Pancreas (tissue), 10 donors: ENCODE measurements at regions not wholly inside any gene's neighbourhood (a gene's known extent, or its start where the extent isn't known, plus 50 kb on each side); places are given as distances from the start of the nearest gene placed in this dataset.

ENCODE experiments used
- ATAC-seq, 4 donors: fragments of 200-7000 bp; cut with Tn5 transposase; one replicate each; pipeline versions ENCODE4 v1.8.0 to v1.9.1; 2020; ENCODE audit warnings: mild to moderate bottlenecking in 4 of 4, moderate library complexity in 4 of 4
- DNase-seq, 6 donors: peaks; one replicate each; pipeline ENCODE4 v3.0.0-alpha.2; 2020
- FAIRE-seq: peaks from 2 replicates; lab custom pipeline; 2012; peaks lifted over from hg19 to GRCh38; lab: Jason Lieb, UNC
- H3K27ac ChIP-seq, 4 donors: fragments of 200-600 bp; sonication (generic); 1 replicate in 3 of 4; 2 replicates in 1 of 4; pipeline versions ENCODE4 v1.5.0 to v1.8.0; 2020
- H3K27me3 ChIP-seq, 4 donors: fragments of 200-600 bp; one replicate each; pipeline ENCODE4 v1.8.0; 2021
- H3K36me3 ChIP-seq, 3 donors: fragments of 200-600 bp; sonication (generic) in 1 of 3; one replicate each; pipeline versions ENCODE4 v1.5.0 to v1.8.0; 2020 to 2021
- H3K4me1 ChIP-seq, 3 donors: fragments of 200-600 bp; one replicate each; pipeline ENCODE4 v1.8.0; 2021
- H3K4me3 ChIP-seq, 4 donors: fragments of 200-600 bp; sonication (generic) in 2 of 4; one replicate each; pipeline versions ENCODE4 v1.5.0 to v1.8.0; 2020 to 2021
- H3K9me3 ChIP-seq, 4 donors: fragments of 200-600 bp; one replicate each; pipeline ENCODE4 v1.8.0; 2021
- WGBS, 2 donors: extraction: QIAGEN DNeasy Blood & Tissue Kit; methylation state at CpG; one replicate each; pipeline ENCODE4 v1.1.7; 2013; 5-methylcytosine and 5-hydroxymethylcytosine counted together
- intact Hi-C, 3 donors: fragments of 100-400 bp; cut with DNase I; formaldehyde crosslinking; loops; one replicate each; pipeline versions ENCODE4 v1.11.1 to v1.14.2; 2022
- TF ChIP-seq, protein P1 (sequence below), 4 donors: fragments of 200-600 bp; sonication (generic) in 3 of 4; IDR thresholded peaks; one replicate each; pipeline versions ENCODE4 v1.5.0 to v1.8.0; 2021; ENCODE audit warnings: antibody characterized with exemption in 4 of 4
- donor health status: healthy with polysubstance abuse.
- donor health status: DM: no; HTN: no; CAD: no; lungs with moderate emphysema.
- donor health status: DM: no; HTN: no; CAD: no.
- donor health status: control.
- donor health status: control.
- donor health status: Bipolar disorder and iron deficiency.
- donor health status: DM: yes; HTN: yes; CAD: no.
- donor health status: DM: no; HTN: no; CAD: no.
- donor health status: DM: no; HTN: no; CAD: no.
- donor health status: DM: yes; HTN: yes; CAD: no.

DNA sequence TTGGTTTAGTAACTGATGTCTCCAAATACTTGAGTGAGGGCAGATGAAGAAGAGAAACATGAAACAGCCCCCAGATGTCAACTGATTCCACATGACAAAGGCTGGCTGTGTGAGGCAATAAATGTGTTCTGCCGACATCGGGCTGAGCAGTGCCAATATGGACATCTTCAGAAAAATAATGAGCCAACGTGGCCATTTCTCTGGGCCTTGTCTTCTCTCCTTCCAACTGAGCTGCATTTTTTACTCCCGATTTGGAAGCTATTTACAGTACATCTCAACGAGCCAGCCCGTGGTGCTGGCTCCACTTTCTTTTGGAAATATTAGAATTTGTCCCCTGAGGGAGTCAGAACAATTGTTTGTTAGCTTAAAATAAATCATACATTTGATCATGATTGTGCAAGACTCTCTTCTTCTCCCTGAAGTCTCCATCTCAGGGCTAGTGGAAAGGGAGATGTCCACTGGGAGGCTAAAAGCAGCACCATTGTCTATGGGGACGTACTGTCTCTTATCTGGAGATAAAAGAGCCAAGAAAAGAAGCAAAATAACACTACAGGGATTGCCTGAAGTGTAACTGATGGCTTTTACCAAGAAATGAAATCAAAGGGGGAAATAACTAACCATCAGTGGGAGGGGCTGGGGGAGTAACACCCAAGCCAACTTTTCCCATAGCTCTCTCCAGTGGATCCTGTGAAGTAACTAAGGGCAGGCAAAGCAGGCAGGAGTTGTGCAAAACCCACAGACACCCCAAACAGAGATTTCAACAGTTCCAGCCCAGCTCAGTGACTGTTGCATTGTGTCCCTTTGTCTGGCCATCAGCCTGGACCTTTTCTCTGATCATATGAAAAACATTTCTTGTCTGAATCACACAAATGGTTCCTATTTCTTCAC lies 114.8 kb downstream of the RDH14 start:
- intact Hi-C loops, result no loop called here
- TF ChIP-seq, protein P1, sequence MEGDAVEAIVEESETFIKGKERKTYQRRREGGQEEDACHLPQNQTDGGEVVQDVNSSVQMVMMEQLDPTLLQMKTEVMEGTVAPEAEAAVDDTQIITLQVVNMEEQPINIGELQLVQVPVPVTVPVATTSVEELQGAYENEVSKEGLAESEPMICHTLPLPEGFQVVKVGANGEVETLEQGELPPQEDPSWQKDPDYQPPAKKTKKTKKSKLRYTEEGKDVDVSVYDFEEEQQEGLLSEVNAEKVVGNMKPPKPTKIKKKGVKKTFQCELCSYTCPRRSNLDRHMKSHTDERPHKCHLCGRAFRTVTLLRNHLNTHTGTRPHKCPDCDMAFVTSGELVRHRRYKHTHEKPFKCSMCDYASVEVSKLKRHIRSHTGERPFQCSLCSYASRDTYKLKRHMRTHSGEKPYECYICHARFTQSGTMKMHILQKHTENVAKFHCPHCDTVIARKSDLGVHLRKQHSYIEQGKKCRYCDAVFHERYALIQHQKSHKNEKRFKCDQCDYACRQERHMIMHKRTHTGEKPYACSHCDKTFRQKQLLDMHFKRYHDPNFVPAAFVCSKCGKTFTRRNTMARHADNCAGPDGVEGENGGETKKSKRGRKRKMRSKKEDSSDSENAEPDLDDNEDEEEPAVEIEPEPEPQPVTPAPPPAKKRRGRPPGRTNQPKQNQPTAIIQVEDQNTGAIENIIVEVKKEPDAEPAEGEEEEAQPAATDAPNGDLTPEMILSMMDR (IDR thresholded peaks at IDR 0.05), result no peak
- 59 to 70% methylated on average over 7 of the region's 7 CpGs for WGBS, 2 donors
- H3K27ac ChIP-seq, result no peak overlapping the region
- no peak overlapping the region for H3K4me3 ChIP-seq
- no peaks in the 10 kb centered on the region for H3K9me3 ChIP-seq
- H3K27me3 ChIP-seq, result no peaks in the 10 kb centered on the region
- ATAC-seq, result peak in 2 of 4 donors; percentile 46 to 69
- no peak for FAIRE-seq
- no peak for DNase-seq
- H3K36me3 ChIP-seq, result no peaks in the 10 kb centered on the region
- no peaks in the 10 kb centered on the region for H3K4me1 ChIP-seq

DNA sequence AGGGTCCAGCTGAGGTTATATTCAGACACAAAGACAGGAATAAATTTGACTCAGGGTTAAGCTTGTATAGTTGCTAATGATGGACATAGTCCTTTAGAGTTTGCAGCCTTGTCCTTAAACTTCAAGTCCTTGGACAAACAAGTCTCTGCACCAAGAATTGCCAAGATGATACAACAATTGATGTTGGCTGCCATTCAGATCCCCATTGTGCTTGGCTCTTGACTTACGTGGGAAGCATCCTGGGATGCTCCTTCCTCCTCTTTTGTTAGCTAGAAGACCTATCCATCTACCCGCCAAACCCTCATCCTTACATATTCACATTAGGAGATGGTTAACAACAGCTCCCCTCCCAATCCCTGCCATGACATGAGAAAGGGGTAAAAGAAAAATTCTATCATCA lies 115.6 kb downstream of the RDH14 start:
- Histone ChIP-seq H3K27me3 (no peaks in the 10 kb centered on the region), H3K36me3 (no peaks in the 10 kb centered on the region), H3K4me1 (no peaks in the 10 kb centered on the region), H3K27ac (no peak overlapping the region), H3K4me3 (no peak overlapping the region), H3K9me3 (no peaks in the 10 kb centered on the region)
- no peak for DNase-seq
- no peak for ATAC-seq
- WGBS, 2 donors, result 70 to 76% methylated on average over 2 of the region's 2 CpGs
- TF ChIP-seq, protein P1 (IDR thresholded peaks at IDR 0.05), result no peak
- intact Hi-C loops, result no loop called here
- FAIRE-seq, result no peak

- Histone ChIP-seq H3K4me1 (no peaks in the 10 kb centered on the region), H3K27ac (no peak overlapping the region), H3K9me3 (no peaks in the 10 kb centered on the region), H3K4me3 (no peak overlapping the region), H3K36me3 (no peaks in the 10 kb centered on the region), H3K27me3 (no peaks in the 10 kb centered on the region)
- DNase-seq, result no peak
- ATAC-seq, result no peak
- TF ChIP-seq, protein P1 (IDR thresholded peaks at IDR 0.05), result no peak
- 17 to 21% methylated on average over 3 of the region's 3 CpGs for WGBS, 2 donors
- intact Hi-C loops, result no loop called here
- no peak for FAIRE-seq
These were observed 118.9 kb downstream of the RDH14 start for GRCh38 chr2:18441583-18441982.

DNA sequence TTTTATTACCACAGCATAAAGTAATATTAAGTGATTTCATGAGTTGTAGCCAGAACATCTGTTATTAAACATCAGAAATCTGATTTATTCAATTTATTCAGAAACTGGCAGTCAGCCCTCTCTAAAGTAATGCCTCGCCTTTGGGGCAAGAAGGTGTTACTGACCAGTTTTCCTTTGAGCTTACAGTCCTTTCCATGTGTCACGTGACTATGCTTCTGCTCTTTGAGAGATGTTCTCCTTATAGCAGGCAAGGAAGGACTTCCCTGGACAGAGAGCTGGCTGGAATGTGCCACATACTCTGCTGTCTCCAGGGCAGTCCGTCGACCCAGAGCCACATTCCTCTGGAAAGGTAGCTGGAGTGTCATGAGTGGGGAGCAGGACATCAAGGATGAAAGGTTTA lies 119.7 kb downstream of the RDH14 start:
- ATAC-seq (no peak), DNase-seq (no peak), FAIRE-seq (no peak)
- TF ChIP-seq, protein P1 (IDR thresholded peaks at IDR 0.05), result no peak
- H3K9me3 ChIP-seq, result no peaks in the 10 kb centered on the region
- WGBS, 2 donors, result 54 to 65% methylated on average over 4 of the region's 4 CpGs
- no peak overlapping the region for H3K4me3 ChIP-seq
- H3K27ac ChIP-seq, result no peak overlapping the region
- no peaks in the 10 kb centered on the region for H3K4me1 ChIP-seq
- intact Hi-C loops, result no loop called here
- no peaks in the 10 kb centered on the region for H3K36me3 ChIP-seq
- no peaks in the 10 kb centered on the region for H3K27me3 ChIP-seq

DNA sequence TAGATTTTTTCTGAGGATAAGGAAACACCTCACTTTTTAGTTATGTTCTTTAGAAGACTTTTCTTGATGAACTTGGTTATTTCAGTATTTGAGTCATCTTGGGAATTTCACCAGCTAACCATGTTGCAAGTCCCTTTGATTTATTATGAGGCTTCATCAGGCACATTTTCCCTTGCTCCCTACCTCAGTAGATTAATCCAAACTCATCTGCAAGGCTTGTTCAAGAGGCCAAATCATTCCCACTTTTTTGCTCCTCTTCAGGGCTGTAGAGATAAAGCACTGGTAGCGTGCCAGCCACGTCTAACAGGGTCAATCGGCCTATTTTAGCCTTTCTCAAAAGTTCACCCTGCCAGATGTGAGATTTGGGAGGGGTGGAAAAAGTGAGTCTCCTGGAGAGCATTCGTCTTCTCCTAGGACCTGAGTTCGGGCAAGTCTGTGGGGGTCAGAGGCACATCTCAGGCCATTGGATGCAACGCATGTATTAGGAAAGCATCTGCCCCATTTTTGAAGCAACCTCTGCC lies 120.3 kb downstream of the RDH14 start:
- intact Hi-C loops, result no loop called here
- FAIRE-seq (no peak), ATAC-seq (no peak), DNase-seq (no peak)
- no peaks in the 10 kb centered on the region for H3K36me3 ChIP-seq
- WGBS, 2 donors, result 62 to 75% methylated on average over 6 of the region's 6 CpGs
- no peak overlapping the region for H3K27ac ChIP-seq
- no peaks in the 10 kb centered on the region for H3K4me1 ChIP-seq
- no peak overlapping the region for H3K4me3 ChIP-seq
- H3K27me3 ChIP-seq, result no peaks in the 10 kb centered on the region
- TF ChIP-seq, protein P1 (IDR thresholded peaks at IDR 0.05), result no peak
- H3K9me3 ChIP-seq, result no peaks in the 10 kb centered on the region
